Breast epithelium (tissue), 3 donors: ENCODE measurements at regions not wholly inside any gene's neighbourhood (a gene's known extent, or its start where the extent isn't known, plus 50 kb on each side); places are given as distances from the start of the nearest gene placed in this dataset.

ENCODE experiments used
- POLR2A ChIP-seq: fragments of 450-650 bp; IDR thresholded peaks from one replicate; pipeline ENCODE4 v1.6.1; 2016; ENCODE audit warnings: antibody characterized with exemption, mild to moderate bottlenecking, moderate library complexity
- TF ChIP-seq, protein P1 (sequence below), 3 donors: fragments of 450-650 bp; IDR thresholded peaks; one replicate each; pipeline ENCODE4 v1.5.1; 2016 to 2017; ENCODE audit warnings: antibody characterized with exemption in 3 of 3, mild to moderate bottlenecking in 3 of 3, moderate library complexity in 3 of 3

DNA sequence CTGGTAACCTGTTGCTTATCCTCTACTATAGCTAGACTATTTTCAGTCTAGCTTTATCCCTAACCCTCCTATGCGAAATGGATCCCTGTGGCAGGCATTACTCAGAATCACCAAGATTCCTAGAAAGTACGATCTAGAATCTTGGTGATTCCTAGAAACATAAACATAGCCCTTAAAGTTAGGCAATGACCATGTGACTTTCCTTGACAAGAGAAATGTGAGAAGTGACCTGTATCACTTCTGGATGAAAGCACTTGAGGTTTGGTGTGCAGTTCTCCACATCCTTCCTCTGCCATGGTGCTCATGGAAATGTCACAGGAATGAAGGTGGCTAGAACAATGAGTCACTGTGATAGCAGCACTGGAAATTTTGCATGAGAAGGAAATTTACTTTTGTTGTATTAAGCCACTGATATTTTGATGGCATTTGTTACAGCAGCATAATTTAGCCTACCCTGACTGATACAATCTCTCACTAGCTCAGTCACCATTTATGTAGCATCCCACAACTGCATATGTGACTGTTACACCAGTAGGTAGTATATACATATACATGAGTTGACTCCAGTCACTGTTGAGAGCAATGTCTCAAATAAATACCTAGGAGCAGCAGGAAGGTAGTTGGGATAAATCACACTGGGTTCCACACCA is 68.3 kb upstream of the MAPRE2 start:
- TF ChIP-seq, protein P1, sequence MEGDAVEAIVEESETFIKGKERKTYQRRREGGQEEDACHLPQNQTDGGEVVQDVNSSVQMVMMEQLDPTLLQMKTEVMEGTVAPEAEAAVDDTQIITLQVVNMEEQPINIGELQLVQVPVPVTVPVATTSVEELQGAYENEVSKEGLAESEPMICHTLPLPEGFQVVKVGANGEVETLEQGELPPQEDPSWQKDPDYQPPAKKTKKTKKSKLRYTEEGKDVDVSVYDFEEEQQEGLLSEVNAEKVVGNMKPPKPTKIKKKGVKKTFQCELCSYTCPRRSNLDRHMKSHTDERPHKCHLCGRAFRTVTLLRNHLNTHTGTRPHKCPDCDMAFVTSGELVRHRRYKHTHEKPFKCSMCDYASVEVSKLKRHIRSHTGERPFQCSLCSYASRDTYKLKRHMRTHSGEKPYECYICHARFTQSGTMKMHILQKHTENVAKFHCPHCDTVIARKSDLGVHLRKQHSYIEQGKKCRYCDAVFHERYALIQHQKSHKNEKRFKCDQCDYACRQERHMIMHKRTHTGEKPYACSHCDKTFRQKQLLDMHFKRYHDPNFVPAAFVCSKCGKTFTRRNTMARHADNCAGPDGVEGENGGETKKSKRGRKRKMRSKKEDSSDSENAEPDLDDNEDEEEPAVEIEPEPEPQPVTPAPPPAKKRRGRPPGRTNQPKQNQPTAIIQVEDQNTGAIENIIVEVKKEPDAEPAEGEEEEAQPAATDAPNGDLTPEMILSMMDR (IDR thresholded peaks at IDR 0.05), result no peak
- no peak for TF ChIP-seq POLR2A
